Stimulated activated CD8-positive, alpha-beta memory T cell treated with anti-CD3 and anti-CD28 coated beads, Interleukin-7, amount 100 ng/mL, for 24 hours (primary cell): ENCODE measurements at regions not wholly inside any gene's neighbourhood (a gene's known extent, or its start where the extent isn't known, plus 50 kb on each side); places are given as distances from the start of the nearest gene placed in this dataset.

Source experiments
- DNase-seq: peaks from one replicate; pipeline ENCODE4 v3.0.0-alpha.2; 2020; ENCODE audit warnings: low read depth

GRCh38 chrX:39507034-39507433 is 590.7 kb downstream of the BCOR start:
- no peak for DNase-seq

- DNase-seq: no peak
These were observed 590.0 kb downstream of the BCOR start for GRCh38 chrX:39507617-39508299.

- no peak for DNase-seq
These were observed 589.5 kb downstream of the BCOR start for GRCh38 chrX:39508300-39508692.

GRCh38 chrX:39509157-39509556 is 588.6 kb downstream of the BCOR start:
- DNase-seq: no peak

GRCh38 chrX:39513836-39514235 is 583.9 kb downstream of the BCOR start:
- DNase-seq: no peak

- no peak for DNase-seq
These were observed 583.0 kb downstream of the BCOR start for GRCh38 chrX:39514801-39515200.

- no peak for DNase-seq
These were observed 581.3 kb downstream of the BCOR start for GRCh38 chrX:39516427-39516841.

- DNase-seq: no peak
These were observed 579.2 kb downstream of the BCOR start for GRCh38 chrX:39518476-39519029.

- no peak for DNase-seq
These were observed 578.7 kb downstream of the BCOR start for GRCh38 chrX:39519030-39519488.

- DNase-seq: no peak
These were observed 578.0 kb downstream of the BCOR start for GRCh38 chrX:39519566-39520301.

GRCh38 chrX:39525758-39526157 is 572.0 kb downstream of the BCOR start:
- no peak for DNase-seq

- no peak for DNase-seq
These were observed 570.7 kb downstream of the BCOR start for GRCh38 chrX:39527025-39527424.

GRCh38 chrX:39528161-39528916 is 569.4 kb downstream of the BCOR start:
- DNase-seq: no peak

- DNase-seq: no peak
These were observed 565.0 kb downstream of the BCOR start for GRCh38 chrX:39532761-39533160.

GRCh38 chrX:39534949-39535348 is 562.8 kb downstream of the BCOR start:
- no peak for DNase-seq

GRCh38 chrX:39536211-39536610 is 561.5 kb downstream of the BCOR start:
- DNase-seq: no peak

- DNase-seq: no peak
These were observed 555.9 kb downstream of the BCOR start for GRCh38 chrX:39541881-39542280.

GRCh38 chrX:39542316-39542715 is 555.4 kb downstream of the BCOR start:
- no peak for DNase-seq

GRCh38 chrX:39550795-39551361 is 546.9 kb downstream of the BCOR start:
- DNase-seq: no peak

GRCh38 chrX:39551762-39552161 is 546.0 kb downstream of the BCOR start:
- DNase-seq: no peak

- DNase-seq: no peak
These were observed 542.3 kb downstream of the BCOR start for GRCh38 chrX:39555431-39555830.

- no peak for DNase-seq
These were observed 541.7 kb downstream of the BCOR start for GRCh38 chrX:39556056-39556455.
